Natural killer cell (primary cell): ENCODE measurements at regions not wholly inside any gene's neighbourhood (a gene's known extent, or its start where the extent isn't known, plus 50 kb on each side); places are given as distances from the start of the nearest gene placed in this dataset.

Experiments used
- ATAC-seq, 3 donors: fragments of 150-1000 bp in 2 of 3; fragments of 200-7000 bp in 1 of 3; cut with Tn5 transposase; 1 replicate in 1 of 3; 2 replicates in 2 of 3; pipeline ENCODE4 v1.10.0; 2021; ENCODE audit warnings: mild to moderate bottlenecking in 2 of 3, moderate library complexity in 2 of 3
- DNase-seq, 2 donors: peaks; one replicate each; pipeline versions ENCODE4 v3.0.0 to v3.0.0-alpha.2; 2013 to 2021; ENCODE audit warnings: mixed read lengths in 1 of 2
- H3K27ac ChIP-seq: one replicate; pipeline ENCODE4 v1.5.1; 2013; ENCODE audit warnings: mild to moderate bottlenecking, low read length
- H3K27me3 ChIP-seq: one replicate; pipeline ENCODE4 v1.6.1; 2013; ENCODE audit warnings: low read length; ENCODE audit not compliant: control insufficient read depth, insufficient read depth
- H3K36me3 ChIP-seq: one replicate; pipeline ENCODE4 v1.6.1; 2013; ENCODE audit warnings: low read length; ENCODE audit not compliant: control insufficient read depth, insufficient read depth
- H3K4me1 ChIP-seq: one replicate; pipeline ENCODE4 v1.6.1; 2013; ENCODE audit warnings: low read length; ENCODE audit not compliant: control insufficient read depth, insufficient read depth
- H3K4me3 ChIP-seq: one replicate; pipeline ENCODE4 v1.5.1; 2013; ENCODE audit warnings: low read length
- H3K9me3 ChIP-seq: one replicate; pipeline ENCODE4 v1.6.1; 2013; ENCODE audit warnings: low read length; ENCODE audit not compliant: control insufficient read depth, insufficient read depth
- H3K27ac Mint-ChIP-seq, 2 donors: one replicate each; pipeline ENCODE4 v1.8.0; 2022; ENCODE audit warnings: mild to moderate bottlenecking in 2 of 2, mixed read lengths in 2 of 2, moderate library complexity in 1 of 2
- H3K27me3 Mint-ChIP-seq, 2 donors: one replicate each; pipeline ENCODE4 v1.8.0; 2022; ENCODE audit warnings: low read depth in 2 of 2, mixed read lengths in 2 of 2
- H3K36me3 Mint-ChIP-seq: one replicate; pipeline ENCODE4 v1.8.0; 2022; ENCODE audit warnings: mixed read lengths
- H3K4me1 Mint-ChIP-seq, 2 donors: one replicate each; pipeline ENCODE4 v1.8.0; 2022; ENCODE audit warnings: mixed read lengths in 2 of 2
- H3K4me3 Mint-ChIP-seq: one replicate; pipeline ENCODE4 v1.8.0; 2022; ENCODE audit warnings: mild to moderate bottlenecking, moderate library complexity, mixed read lengths
- H3K9me3 Mint-ChIP-seq, 2 donors: one replicate each; pipeline ENCODE4 v1.8.0; 2022; ENCODE audit warnings: mixed read lengths in 2 of 2
- WGBS: methylation state at CpG from one replicate; pipeline ENCODE4 v1.1.7; 2013; ENCODE audit warnings: missing lambda C conversion rate; ENCODE audit not compliant: insufficient coverage; 5-methylcytosine and 5-hydroxymethylcytosine counted together
- intact Hi-C: fragments of 100-400 bp; cut with micrococcal nuclease; formaldehyde crosslinking; loops from one replicate; pipeline ENCODE4 v1.14.2; 2022
- TF ChIP-seq, protein P1 (sequence below): fragments of 200-600 bp; IDR thresholded peaks from one replicate; pipeline ENCODE4 v1.8.0; 2022; ENCODE audit warnings: antibody characterized with exemption

DNA sequence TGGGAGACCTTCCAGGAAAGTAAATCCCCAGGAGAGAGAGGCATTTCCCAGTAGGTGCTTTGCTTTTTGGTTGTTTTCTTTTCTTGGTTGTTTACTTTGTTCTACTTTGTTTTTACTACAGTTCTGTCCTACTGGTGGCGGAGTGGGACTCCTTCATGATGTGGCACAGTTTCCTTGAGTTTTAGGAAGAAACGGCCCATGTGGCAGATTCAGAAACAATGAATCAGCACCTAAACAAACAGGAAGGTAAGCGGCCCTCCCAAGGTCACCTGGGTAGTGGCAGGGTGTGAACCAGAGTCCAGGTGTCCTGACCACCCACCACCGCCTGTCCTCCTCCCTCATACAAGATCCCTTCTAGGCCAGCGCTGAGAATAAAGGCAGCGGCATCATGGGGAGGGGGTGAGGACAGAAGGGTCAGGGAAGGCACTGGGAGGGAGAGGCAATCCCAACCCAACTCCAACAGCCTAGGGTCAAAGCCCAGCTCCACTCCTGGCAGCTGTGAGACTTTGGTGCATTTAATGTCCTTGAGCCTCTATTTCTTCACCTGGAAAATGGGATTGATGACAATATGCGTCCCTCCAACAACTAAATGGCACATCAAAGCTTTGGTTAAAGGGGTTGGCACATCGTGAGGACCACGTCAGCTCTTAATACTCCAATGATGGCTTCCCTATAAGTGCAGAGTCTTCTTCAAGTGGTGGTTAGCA lies 111.5 kb upstream of the BCL2L14 start:
- H3K9me3 ChIP-seq, result no peaks in the 10 kb centered on the region
- Mint-ChIP-seq H3K9me3 (no peaks in the 10 kb centered on the region), H3K27me3 (peaks cover 20 to 38% of the 10 kb centered on the region in 2 donors), H3K4me3 (peak overlapping the region; percentile 10), H3K27ac (peak overlapping the region in 1 of 2 donors; percentile 64), H3K4me1 (peaks cover 21 to 24% of the 10 kb centered on the region in 2 donors), H3K36me3 (no peaks in the 10 kb centered on the region)
- WGBS, result 82% methylated on average over 5 of the region's 9 CpGs
- H3K4me3 ChIP-seq, result no peak overlapping the region
- H3K4me1 ChIP-seq, result peaks cover 14% of the 10 kb centered on the region
- H3K36me3 ChIP-seq, result no peaks in the 10 kb centered on the region
- ATAC-seq (peak in 2 of 3 donors; percentile 9 to 24), DNase-seq (no peak)
- intact Hi-C loops, result no loop called here
- H3K27me3 ChIP-seq, result no peaks in the 10 kb centered on the region
- no peak overlapping the region for H3K27ac ChIP-seq
- TF ChIP-seq, protein P1, sequence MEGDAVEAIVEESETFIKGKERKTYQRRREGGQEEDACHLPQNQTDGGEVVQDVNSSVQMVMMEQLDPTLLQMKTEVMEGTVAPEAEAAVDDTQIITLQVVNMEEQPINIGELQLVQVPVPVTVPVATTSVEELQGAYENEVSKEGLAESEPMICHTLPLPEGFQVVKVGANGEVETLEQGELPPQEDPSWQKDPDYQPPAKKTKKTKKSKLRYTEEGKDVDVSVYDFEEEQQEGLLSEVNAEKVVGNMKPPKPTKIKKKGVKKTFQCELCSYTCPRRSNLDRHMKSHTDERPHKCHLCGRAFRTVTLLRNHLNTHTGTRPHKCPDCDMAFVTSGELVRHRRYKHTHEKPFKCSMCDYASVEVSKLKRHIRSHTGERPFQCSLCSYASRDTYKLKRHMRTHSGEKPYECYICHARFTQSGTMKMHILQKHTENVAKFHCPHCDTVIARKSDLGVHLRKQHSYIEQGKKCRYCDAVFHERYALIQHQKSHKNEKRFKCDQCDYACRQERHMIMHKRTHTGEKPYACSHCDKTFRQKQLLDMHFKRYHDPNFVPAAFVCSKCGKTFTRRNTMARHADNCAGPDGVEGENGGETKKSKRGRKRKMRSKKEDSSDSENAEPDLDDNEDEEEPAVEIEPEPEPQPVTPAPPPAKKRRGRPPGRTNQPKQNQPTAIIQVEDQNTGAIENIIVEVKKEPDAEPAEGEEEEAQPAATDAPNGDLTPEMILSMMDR, result no peak

DNA sequence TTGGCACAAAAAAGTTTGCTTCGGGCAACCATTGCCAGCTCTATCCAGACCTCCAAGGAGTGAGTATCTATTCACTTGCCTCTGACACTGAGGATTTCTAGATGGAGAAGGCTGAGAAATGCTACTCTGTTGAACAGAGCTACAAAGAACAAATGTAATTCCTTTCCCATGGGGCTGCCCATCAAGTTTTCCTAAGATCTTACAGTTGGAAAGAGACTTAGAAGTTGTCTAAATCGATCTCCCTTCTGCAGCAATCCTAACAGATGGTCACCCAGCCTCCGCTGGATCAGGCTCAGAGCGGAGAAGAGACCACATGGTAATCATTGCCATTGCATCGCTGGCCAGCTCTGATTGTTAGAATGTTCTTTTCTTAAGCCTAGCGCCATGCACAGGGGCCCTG lies 110.1 kb upstream of the BCL2L14 start:
- H3K27me3 Mint-ChIP-seq, result peaks cover 21 to 26% of the 10 kb centered on the region in 2 donors
- Histone ChIP-seq H3K9me3 (no peaks in the 10 kb centered on the region), H3K36me3 (no peaks in the 10 kb centered on the region), H3K4me3 (no peak overlapping the region), H3K27me3 (no peaks in the 10 kb centered on the region), H3K4me1 (peaks cover 14% of the 10 kb centered on the region), H3K27ac (no peak overlapping the region)
- 98% methylated on average over 6 of the region's 6 CpGs for WGBS
- H3K4me3 Mint-ChIP-seq, result no peak overlapping the region
- H3K4me1 Mint-ChIP-seq, result peaks cover 16 to 19% of the 10 kb centered on the region in 2 donors
- no peaks in the 10 kb centered on the region for H3K9me3 Mint-ChIP-seq
- ATAC-seq (no peak), DNase-seq (no peak)
- no peaks in the 10 kb centered on the region for H3K36me3 Mint-ChIP-seq
- no peak overlapping the region for H3K27ac Mint-ChIP-seq
- TF ChIP-seq, protein P1, result no peak
- intact Hi-C loops, result no loop called here

DNA sequence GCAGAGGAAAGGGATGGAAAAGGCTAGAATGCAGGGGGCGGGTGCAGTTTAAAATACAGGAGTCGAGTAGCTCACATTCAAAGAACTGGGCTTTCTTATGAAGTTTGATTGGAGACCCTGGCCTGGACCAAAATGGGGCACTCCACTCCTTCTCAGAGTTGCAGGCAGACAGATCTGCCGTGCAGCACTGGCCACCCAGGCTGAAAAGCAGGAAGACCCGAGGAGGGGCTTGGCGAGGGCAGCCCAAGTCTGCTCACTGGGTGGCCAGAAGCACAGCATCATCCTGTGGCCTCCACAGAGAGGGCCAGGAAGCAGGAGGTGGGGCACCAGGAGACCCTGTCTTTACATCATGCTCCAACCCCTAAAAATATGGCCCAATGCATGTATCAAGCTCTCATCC lies 109.1 kb upstream of the BCL2L14 start:
- no peak overlapping the region for H3K27ac ChIP-seq
- 81% methylated on average over 5 of the region's 5 CpGs for WGBS
- H3K9me3 Mint-ChIP-seq, result no peaks in the 10 kb centered on the region
- ATAC-seq (no peak), DNase-seq (no peak)
- H3K27ac Mint-ChIP-seq, result no peak overlapping the region
- no peaks in the 10 kb centered on the region for H3K27me3 ChIP-seq
- H3K4me1 ChIP-seq, result peaks cover 14% of the 10 kb centered on the region
- H3K4me3 Mint-ChIP-seq, result no peak overlapping the region
- no peaks in the 10 kb centered on the region for H3K36me3 Mint-ChIP-seq
- no peaks in the 10 kb centered on the region for H3K36me3 ChIP-seq
- peaks cover 16 to 19% of the 10 kb centered on the region in 2 donors for H3K4me1 Mint-ChIP-seq
- TF ChIP-seq, protein P1, result no peak
- intact Hi-C loops, result no loop called here
- no peak overlapping the region for H3K4me3 ChIP-seq
- no peaks in the 10 kb centered on the region for H3K9me3 ChIP-seq
- peaks cover 14 to 22% of the 10 kb centered on the region in 2 donors for H3K27me3 Mint-ChIP-seq

DNA sequence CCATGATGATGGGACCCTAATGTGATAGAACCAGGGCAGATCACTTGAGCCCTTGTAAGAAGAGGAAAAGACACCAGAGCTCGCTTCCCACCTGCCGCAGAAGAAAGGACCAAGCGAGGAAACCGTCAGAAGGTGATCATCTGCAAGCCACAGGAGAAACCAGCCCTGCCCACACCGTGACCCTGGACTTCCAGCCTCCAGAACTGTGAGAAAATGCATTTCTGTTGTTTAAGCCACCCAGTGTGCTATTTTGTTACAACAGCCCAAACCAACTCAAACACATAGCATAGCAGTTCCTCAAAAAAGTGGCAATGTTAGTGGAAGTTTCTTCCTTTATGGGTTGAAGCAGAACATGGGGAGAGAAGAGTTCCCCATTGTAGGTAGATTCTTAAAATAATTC lies 107.9 kb upstream of the BCL2L14 start:
- 78% methylated on average over 5 of the region's 5 CpGs for WGBS
- Histone ChIP-seq H3K27ac (no peak overlapping the region), H3K36me3 (no peaks in the 10 kb centered on the region), H3K4me3 (no peak overlapping the region), H3K4me1 (peaks cover 20% of the 10 kb centered on the region), H3K27me3 (no peaks in the 10 kb centered on the region), H3K9me3 (no peaks in the 10 kb centered on the region)
- H3K4me3 Mint-ChIP-seq, result no peak overlapping the region
- H3K4me1 Mint-ChIP-seq, result peaks cover 23 to 28% of the 10 kb centered on the region in 2 donors
- intact Hi-C loops, result no loop called here
- H3K36me3 Mint-ChIP-seq, result no peaks in the 10 kb centered on the region
- no peaks in the 10 kb centered on the region for H3K9me3 Mint-ChIP-seq
- H3K27me3 Mint-ChIP-seq, result peaks cover 20 to 27% of the 10 kb centered on the region in 2 donors
- H3K27ac Mint-ChIP-seq, result no peak overlapping the region
- ATAC-seq, result no peak
- DNase-seq, result no peak
- TF ChIP-seq, protein P1, result no peak
